IPS-NIHi7 (cell line): ENCODE measurements at regions not wholly inside any gene's neighbourhood (a gene's known extent, or its start where the extent isn't known, plus 50 kb on each side); places are given as distances from the start of the nearest gene placed in this dataset.

Source experiments
- DNase-seq: peaks from one replicate; pipeline ENCODE4 v3.0.0; 2012; ENCODE audit warnings: mixed read lengths; ENCODE audit errors: extremely low spot score

DNA sequence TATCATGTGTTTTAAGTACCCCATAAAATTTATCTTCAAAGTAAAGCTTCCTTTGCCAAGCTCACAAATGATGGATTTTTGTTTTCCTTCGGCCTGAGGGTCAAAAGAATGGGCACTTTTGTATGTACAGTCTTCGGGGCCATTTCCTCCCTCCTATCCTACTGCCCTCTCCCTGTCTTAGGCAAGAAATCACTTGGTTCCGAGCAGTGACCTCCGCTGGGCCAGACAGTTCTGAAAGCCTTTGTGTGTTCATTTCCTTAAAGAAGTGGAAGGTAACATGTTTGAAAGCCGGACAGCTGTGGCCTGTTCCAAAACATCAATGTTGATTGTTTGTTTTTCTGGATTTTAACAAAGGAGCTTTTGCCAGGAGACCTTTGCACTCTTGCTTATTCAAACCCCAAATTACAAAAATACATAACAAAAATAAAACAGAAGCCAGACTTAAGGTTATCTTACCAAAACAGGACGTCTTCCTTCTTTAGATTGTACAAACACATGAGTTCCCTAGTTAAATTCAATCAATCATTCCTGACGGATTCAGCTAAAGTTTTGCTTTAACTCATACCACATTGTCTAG, 110.6 kb upstream of the LIMCH1 start:
- no peak for DNase-seq

GRCh38 chr4:41427931-41428600, 109.9 kb upstream of the LIMCH1 start:
- no peak for DNase-seq

- DNase-seq = no peak
These were observed 109.2 kb upstream of the LIMCH1 start for GRCh38 chr4:41428601-41429279.

- DNase-seq = no peak
These were observed 108.7 kb upstream of the LIMCH1 start for GRCh38 chr4:41429280-41429669.

- DNase-seq = no peak
These were observed 107.2 kb upstream of the LIMCH1 start for GRCh38 chr4:41430792-41431191.

DNA sequence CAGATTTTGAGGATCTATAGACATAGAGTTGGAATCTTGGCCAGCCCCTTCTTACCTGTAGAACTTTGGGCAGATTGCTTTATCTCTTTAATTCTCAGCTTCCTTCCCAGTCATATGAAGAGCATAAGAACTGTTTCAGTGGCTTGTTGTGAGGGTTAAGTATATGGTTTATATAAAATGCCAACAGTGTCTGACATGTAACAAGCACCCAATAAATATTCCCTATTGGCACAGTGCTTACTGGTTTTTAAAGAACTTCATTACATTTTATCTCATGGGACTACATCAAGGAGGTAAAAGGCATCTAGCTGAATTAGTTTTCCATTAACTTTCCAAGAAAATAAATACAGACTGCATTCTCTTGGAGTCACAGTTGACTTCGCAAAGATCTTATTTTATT, 106.7 kb upstream of the LIMCH1 start:
- no peak for DNase-seq

GRCh38 chr4:41432219-41432618, 105.7 kb upstream of the LIMCH1 start:
- DNase-seq = no peak

DNA sequence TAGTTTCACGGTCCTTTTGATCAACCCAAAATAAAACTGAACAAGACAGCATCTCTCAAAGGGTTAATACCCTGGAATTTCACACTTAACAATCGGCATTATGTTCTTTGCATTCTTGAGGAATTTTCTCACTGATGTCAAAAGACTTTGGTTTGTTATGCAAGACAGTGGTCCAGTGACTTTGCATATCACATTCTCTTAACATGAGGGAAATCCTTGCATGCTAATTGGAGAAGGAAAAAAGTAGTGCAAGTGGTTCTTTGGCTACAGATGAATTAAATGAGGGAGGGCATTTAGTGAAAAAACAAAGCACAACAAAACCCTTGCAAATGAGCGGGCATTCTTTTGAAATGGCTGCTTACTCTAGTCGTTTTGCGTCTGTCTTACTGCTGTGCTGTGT, 105.1 kb upstream of the LIMCH1 start:
- DNase-seq = peak; percentile 70

DNA sequence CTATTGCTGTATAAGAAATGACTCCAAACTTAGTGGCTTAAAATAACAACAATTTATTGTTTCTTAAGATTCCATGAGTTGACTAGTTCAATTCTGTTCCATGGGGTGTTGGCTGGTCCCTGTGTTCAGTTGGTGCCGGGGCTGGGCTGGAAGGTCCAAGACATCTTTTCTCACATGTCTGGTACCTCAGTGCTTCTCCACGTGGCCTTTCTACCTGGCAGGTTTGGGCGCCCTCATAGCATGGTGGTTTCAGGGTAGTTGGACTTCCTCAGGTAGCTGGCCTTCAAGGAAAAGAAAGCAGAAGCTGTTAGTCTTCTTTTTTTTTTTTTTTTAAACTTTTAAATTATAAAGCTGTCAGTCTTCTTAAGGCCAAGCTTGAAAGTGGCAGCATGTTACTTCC, 104.6 kb upstream of the LIMCH1 start:
- DNase-seq = no peak

GRCh38 chr4:41435510-41435909, 102.4 kb upstream of the LIMCH1 start:
- DNase-seq = no peak

GRCh38 chr4:41436419-41436818, 101.5 kb upstream of the LIMCH1 start:
- DNase-seq = no peak

GRCh38 chr4:41437111-41437536, 100.8 kb upstream of the LIMCH1 start:
- DNase-seq = no peak

DNA sequence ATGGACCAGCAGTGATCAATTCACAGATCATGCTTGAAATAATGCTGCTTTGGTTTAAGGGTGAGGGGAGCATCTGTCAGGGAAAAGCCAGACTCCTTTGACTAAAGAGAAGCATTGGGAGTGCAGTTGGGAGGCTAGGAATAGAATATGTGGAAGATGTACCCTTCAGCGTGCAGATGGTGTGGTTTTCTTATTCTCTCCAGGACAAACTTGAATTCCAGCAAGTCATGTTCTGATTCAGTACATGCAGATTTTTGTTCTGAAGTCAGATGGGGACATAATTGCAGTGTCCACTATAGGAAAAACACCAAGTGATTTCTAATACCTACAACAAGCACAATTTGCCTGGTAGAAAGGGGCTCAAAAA, 99.0 kb upstream of the LIMCH1 start:
- DNase-seq = no peak

- no peak for DNase-seq
These were observed 95.1 kb upstream of the LIMCH1 start for GRCh38 chr4:41442810-41443209.

DNA sequence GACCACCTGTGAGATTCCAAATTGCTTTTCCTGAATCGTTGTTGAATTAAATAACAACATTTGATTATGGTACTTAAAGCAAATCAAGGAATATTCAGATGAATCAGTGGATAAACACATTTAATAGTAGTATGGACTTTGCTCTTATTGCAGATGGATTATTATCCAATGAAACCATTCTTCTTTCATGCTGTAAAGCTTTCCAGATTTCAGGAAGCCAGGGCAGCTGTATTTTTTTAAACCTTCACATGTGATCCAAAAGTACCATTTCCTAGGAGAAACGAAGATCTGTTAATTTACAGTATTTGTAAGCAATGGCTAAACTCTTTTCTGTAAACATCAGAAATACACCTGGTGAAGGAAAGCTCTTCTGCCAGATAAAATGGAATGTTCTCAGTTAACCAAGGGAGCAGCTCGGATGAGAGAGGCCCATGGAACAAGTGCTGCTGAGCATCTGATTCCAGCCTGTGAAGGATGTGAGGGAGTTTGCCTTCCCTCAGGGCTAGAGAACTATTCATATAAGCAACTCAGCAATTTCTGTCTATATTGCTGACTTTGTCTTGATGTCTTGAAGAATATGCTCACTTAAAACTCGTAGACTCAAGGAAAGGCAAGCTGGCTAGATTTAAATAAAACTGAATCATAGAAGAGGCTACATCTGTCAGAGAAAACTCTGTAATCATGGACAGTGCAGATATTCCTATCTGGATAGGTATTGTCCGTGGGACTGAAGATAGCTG, 94.4 kb upstream of the LIMCH1 start:
- DNase-seq = no peak

GRCh38 chr4:41446391-41446790, 91.6 kb upstream of the LIMCH1 start:
- DNase-seq = no peak

GRCh38 chr4:41446981-41447725, 90.8 kb upstream of the LIMCH1 start:
- no peak for DNase-seq

DNA sequence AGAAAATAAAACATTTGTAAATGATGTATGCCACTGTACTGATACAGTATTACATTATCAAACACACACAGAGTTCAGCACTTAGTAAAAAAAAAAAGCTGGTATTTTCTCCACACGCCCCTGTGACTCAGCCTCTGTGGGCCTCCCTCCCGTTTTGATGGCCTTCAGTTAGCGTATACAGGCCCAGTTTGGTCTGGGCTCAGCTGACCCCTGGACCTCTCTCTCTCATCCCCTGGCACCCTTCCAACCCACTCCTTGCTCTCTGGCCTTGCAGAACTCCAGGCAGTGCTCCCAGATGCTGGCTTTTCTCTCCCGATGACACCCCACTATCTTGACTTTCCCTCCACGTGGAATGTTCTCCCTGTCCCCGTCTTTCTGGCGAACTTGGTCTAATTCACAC, 89.0 kb upstream of the LIMCH1 start:
- DNase-seq = no peak

DNA sequence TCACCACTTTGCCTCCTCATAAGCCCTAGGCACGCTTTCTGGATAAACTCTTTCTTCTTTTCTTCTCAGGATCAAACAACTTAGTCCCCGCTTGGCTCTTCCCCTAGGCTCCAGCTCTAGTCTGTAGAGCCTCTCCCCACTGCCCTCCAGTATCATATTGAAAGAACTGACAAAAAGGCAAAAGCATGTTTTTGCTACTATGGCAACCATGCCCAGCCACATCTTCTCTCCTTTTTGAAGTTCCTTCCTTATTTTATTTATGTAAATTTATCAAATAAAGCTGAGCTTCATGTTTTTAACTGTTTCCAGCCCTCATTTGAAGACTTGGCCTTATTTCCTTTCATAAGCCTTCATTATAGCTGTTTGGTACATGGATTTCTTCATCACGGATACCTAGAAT, 86.0 kb upstream of the LIMCH1 start:
- no peak for DNase-seq

DNA sequence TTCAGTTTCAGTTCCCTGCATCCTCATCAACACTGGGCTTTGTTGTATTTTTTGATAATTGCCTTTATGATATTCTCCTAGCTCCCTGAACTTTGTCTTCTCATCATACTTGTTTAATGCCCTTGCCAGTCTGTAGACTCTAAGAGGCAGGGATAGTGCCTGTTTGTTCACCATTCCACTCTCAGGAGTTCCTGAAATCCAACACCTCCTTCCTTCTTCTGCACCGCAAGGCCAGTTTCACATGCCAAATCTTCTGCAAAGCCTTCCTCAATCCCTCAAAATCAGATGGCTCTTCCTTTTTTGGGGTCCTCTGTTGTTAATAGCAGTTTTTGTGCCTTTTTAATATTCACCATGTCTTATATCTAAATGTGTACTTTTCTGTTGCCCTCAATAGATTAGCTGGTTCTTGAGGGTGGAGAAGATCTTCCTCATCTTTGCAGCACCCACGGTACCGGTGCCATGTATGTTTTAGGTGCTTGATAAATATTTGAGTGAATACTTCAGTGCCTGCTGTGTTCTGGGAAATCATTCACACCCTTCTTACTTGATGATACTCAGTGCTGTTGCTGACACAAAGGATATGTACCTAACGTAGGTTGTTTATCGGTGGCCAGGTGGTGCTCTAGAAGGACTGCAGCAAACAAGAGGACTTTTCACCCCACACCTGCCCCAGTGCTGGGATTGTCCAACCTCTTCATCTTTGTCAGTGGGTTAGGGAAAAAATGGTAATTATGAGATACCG, 85.3 kb upstream of the LIMCH1 start:
- DNase-seq = no peak

GRCh38 chr4:41454423-41454822, 83.5 kb upstream of the LIMCH1 start:
- DNase-seq = no peak
